Gastroesophageal sphincter (tissue), 4 donors: ENCODE measurements at regions not wholly inside any gene's neighbourhood (a gene's known extent, or its start where the extent isn't known, plus 50 kb on each side); places are given as distances from the start of the nearest gene placed in this dataset.

Experiments used
- ATAC-seq: fragments of 150-250 bp; one replicate; pipeline ENCODE4 v1.9.1; 2016; ENCODE audit warnings: mild to moderate bottlenecking, moderate library complexity
- H3K27ac ChIP-seq, 4 donors: fragments of 200-600 bp; sonication (generic) in 3 of 4; 1 replicate in 3 of 4; 2 replicates in 1 of 4; pipeline ENCODE4 v1.5.1; 2016 to 2019
- H3K27me3 ChIP-seq: fragments of 200-600 bp; sonication (generic); one replicate; pipeline ENCODE4 v1.5.1; 2019
- H3K36me3 ChIP-seq, 2 donors: fragments of 200-600 bp; sonication (generic); one replicate each; pipeline ENCODE4 v1.5.1; 2019; ENCODE audit warnings: control low read depth in 1 of 2
- H3K4me1 ChIP-seq, 3 donors: fragments of 200-600 bp; sonication (generic); 1 replicate in 2 of 3; 2 replicates in 1 of 3; pipeline ENCODE4 v1.5.1; 2016 to 2019; ENCODE audit warnings: control low read depth in 2 of 3
- H3K4me3 ChIP-seq, 2 donors: fragments of 200-600 bp; sonication (generic); one replicate each; pipeline ENCODE4 v1.5.1; 2019; ENCODE audit warnings: mild to moderate bottlenecking in 1 of 2, moderate library complexity in 1 of 2
- H3K9me3 ChIP-seq, 3 donors: fragments of 200-600 bp; sonication (generic); one replicate each; pipeline ENCODE4 v1.5.1; 2017 to 2019; ENCODE audit warnings: control low read depth in 2 of 3
- EP300 ChIP-seq: sonication (generic); formaldehyde crosslinking; IDR thresholded peaks from one replicate; pipeline ENCODE4 v1.6.1; 2017; ENCODE audit warnings: antibody characterized with exemption, mild to moderate bottlenecking
- POLR2A ChIP-seq, 2 donors: fragments of 450-650 bp; IDR thresholded peaks; one replicate each; pipeline ENCODE4 v1.6.1; 2017; ENCODE audit warnings: antibody characterized with exemption in 2 of 2, mild to moderate bottlenecking in 2 of 2, moderate library complexity in 1 of 2
- POLR2AphosphoS5 ChIP-seq: sonication (generic); formaldehyde crosslinking; IDR thresholded peaks from one replicate; pipeline ENCODE4 v1.6.1; 2017; ENCODE audit warnings: antibody characterized with exemption
- WGBS, 2 donors: methylation state at CpG; one replicate each; pipeline ENCODE4 v1.1.5; 2018; ENCODE audit warnings: low coverage in 1 of 2; 5-methylcytosine and 5-hydroxymethylcytosine counted together
- TF ChIP-seq, protein P1 (sequence below), 4 experiments: fragments of 200-600 bp in 2 of 4; fragments of 450-650 bp in 2 of 4; sonication (generic) in 1 of 4; IDR thresholded peaks; one replicate each; pipeline ENCODE4 v1.5.1; 2017 to 2019; ENCODE audit warnings: antibody characterized with exemption in 4 of 4, mild to moderate bottlenecking in 2 of 4, moderate library complexity in 2 of 4

DNA sequence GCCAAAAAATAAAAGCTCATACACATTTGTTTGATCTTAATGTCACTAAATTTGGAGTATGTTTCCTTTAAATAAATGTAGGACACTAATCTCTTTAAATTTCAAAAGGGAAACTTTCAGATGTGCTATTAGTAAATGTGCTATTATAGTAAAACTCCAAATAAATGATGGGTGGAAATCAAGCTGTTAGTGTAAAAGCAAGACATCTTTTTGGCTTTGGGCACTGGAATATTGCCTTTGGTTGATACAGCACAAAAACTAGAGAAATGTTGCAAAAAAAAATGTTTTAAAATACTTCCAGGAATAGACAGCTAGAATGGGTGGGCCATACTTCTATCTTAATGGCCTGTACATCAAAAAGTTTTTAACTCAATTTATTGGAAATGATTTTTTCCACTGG, 151.6 kb downstream of the FBXO8 start:
- H3K27me3 ChIP-seq, result no peaks in the 10 kb centered on the region
- ATAC-seq, result no peak
- H3K4me3 ChIP-seq, result no peak overlapping the region

DNA sequence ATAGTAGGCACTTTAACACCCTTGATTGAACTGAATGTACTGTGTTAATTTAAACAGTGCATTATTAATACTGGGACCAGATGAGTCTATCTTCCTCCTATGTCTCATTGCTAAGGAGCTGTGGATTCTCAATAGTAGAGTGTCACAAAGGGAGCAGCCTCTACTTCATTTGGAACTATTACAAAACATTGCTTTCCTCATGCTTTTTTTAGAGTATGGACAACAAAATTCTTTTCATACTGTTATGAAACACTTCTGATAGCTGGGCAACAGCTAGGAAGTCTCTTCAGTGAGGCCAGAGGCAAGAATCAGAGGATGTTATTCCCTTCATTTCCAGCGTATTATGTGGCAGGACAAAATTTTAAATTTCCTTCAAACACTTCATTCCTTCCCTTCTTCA, 160.8 kb downstream of the FBXO8 start:
- Histone ChIP-seq H3K4me3 (no peak overlapping the region), H3K4me1 (peaks cover 0 to 39% (median 14%) of the 10 kb centered on the region in 3 donors), H3K27ac (peak overlapping the region; percentile 75 to 83 (median 76)), H3K27me3 (no peaks in the 10 kb centered on the region), H3K36me3 (no peaks in the 10 kb centered on the region), H3K9me3 (no peaks in the 10 kb centered on the region)
- TF ChIP-seq EP300 (no peak), POLR2AphosphoS5 (peak; percentile 33), POLR2A (IDR thresholded peaks at IDR 0.05) (no peak)
- TF ChIP-seq, protein P1, sequence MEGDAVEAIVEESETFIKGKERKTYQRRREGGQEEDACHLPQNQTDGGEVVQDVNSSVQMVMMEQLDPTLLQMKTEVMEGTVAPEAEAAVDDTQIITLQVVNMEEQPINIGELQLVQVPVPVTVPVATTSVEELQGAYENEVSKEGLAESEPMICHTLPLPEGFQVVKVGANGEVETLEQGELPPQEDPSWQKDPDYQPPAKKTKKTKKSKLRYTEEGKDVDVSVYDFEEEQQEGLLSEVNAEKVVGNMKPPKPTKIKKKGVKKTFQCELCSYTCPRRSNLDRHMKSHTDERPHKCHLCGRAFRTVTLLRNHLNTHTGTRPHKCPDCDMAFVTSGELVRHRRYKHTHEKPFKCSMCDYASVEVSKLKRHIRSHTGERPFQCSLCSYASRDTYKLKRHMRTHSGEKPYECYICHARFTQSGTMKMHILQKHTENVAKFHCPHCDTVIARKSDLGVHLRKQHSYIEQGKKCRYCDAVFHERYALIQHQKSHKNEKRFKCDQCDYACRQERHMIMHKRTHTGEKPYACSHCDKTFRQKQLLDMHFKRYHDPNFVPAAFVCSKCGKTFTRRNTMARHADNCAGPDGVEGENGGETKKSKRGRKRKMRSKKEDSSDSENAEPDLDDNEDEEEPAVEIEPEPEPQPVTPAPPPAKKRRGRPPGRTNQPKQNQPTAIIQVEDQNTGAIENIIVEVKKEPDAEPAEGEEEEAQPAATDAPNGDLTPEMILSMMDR (IDR thresholded peaks at IDR 0.05), result no peak
- ATAC-seq, result peak; percentile 77
- WGBS, 2 donors, result 33 to 44% methylated on average over 1 of the region's 1 CpG

More for the DNA sequence above, 151.6 kb downstream of the FBXO8 start:
- no peaks in the 10 kb centered on the region for H3K36me3 ChIP-seq
- no peak for TF ChIP-seq EP300
- no peak for TF ChIP-seq POLR2A (IDR thresholded peaks at IDR 0.05)
- TF ChIP-seq, protein P1 (IDR thresholded peaks at IDR 0.05), result no peak
- no peak for TF ChIP-seq POLR2AphosphoS5
- no peak overlapping the region for H3K27ac ChIP-seq
- H3K4me1 ChIP-seq, result peaks cover 0 to 27% (median 6%) of the 10 kb centered on the region in 3 donors
- no peaks in the 10 kb centered on the region for H3K9me3 ChIP-seq

DNA sequence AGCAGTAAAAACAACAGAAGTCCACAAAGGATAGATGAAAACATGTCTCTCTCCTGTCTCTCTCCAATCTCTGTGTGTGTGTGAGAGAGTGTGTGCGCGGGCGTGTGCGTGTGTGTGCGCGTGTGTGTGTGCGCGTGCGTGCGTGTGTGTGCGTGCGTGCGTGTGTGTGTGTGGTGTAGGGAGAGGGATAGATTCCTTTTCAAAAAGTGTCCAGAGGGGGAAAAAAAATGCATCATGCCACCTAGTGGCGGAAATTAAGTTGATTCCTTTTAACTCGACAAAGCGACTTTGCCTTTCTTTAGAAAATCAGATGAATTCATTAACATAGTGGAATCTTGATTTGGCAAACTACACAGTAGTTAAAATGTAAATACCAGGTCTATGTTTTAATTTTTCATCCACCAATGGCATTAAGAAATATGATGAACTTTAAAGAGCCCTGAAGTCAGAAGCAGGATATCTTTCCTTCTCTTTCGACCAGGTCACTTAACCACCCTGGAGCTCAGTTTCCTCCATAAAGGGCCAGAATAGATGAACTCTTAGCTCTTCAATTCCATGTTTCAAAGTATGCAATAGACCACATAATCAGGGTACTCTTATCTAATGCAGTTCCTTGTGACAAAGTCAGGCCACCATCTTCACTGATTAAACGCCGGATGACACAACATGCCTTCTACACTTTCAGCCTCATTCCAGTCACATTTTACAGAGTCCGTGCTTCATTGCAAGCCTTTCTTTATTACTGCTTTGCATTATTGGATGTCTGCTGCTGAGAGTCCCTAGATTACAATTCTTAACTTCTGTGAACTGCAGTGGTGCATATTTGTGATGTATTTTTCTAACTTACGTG, 162.8 kb downstream of the FBXO8 start:
- WGBS, 2 donors, result 12 to 16% methylated on average over 19 of the region's 21 CpGs
- H3K27ac ChIP-seq, result peak overlapping the region; percentile 65 to 77 (median 71)
- peak; percentile 62 for ATAC-seq
- TF ChIP-seq, protein P1 (IDR thresholded peaks at IDR 0.05), result peak; percentile 70 to 80 (median 76)
- no peak for TF ChIP-seq EP300
- TF ChIP-seq POLR2AphosphoS5, result peak; percentile 21
- no peaks in the 10 kb centered on the region for H3K9me3 ChIP-seq
- no peaks in the 10 kb centered on the region for H3K27me3 ChIP-seq
- H3K4me3 ChIP-seq, result peak overlapping the region; percentile 46 to 75
- H3K4me1 ChIP-seq, result peaks cover 0 to 51% (median 14%) of the 10 kb centered on the region in 3 donors
- H3K36me3 ChIP-seq, result no peaks in the 10 kb centered on the region

DNA sequence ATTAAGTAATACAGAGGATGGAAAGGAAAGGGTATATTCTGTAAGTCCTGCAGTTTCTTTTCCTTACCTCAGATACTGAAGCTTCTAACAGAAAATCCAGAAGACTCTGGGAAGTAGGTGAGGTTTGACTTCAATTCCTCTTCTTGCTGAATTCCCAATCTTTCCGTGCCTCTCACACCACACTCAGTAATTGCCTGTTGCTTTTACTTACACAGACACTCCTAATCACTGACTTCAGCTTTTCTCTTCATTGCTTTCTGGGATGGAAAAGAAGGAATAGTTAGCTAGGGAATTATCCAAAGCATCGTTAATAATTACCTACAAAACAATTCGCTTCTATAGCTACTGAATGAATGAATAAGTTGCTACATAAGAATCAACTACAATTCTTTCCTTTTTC, 163.6 kb downstream of the FBXO8 start:
- Histone ChIP-seq H3K9me3 (no peaks in the 10 kb centered on the region), H3K4me1 (peaks cover 0 to 53% (median 14%) of the 10 kb centered on the region in 3 donors), H3K27ac (peak overlapping the region; percentile 65 to 77 (median 71)), H3K36me3 (no peaks in the 10 kb centered on the region), H3K4me3 (peak overlapping the region; percentile 46 to 75), H3K27me3 (no peaks in the 10 kb centered on the region)
- no peak for ATAC-seq
- no peak for TF ChIP-seq EP300
- TF ChIP-seq, protein P1 (IDR thresholded peaks at IDR 0.05), result no peak
- WGBS, 2 donors, result 16 to 21% methylated on average over 3 of the region's 3 CpGs

DNA sequence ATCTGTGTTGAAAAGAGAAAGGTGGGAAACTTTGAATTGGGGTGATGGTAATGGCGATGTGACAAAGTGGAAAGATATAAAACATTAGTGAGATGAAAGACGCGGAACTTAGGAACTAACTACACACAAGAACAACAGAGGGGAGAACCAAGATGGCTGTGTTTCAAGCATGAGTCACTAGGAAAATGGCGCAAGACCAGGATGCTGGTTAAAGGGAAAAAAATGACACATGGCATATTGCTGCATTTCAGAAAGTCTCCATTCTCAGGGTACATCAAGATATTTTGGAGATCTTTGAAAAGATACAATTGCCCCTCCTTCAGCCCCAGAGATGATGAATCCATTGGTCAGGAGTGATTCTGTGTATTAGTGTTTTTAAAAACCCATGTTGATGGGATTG, 164.4 kb downstream of the FBXO8 start:
- H3K4me3 ChIP-seq, result no peak overlapping the region
- H3K27ac ChIP-seq, result peak overlapping the region in 2 of 4 donors; percentile 75 to 77
- no peaks in the 10 kb centered on the region for H3K36me3 ChIP-seq
- no peaks in the 10 kb centered on the region for H3K9me3 ChIP-seq
- no peaks in the 10 kb centered on the region for H3K27me3 ChIP-seq
- TF ChIP-seq EP300 (no peak), POLR2AphosphoS5 (peak; percentile 42), POLR2A (IDR thresholded peaks at IDR 0.05) (no peak)
- TF ChIP-seq, protein P1 (IDR thresholded peaks at IDR 0.05), result no peak
- WGBS, 2 donors, result 81 to 96% methylated on average over 2 to 4 of the region's 4 CpGs
- no peak for ATAC-seq
- H3K4me1 ChIP-seq, result peaks cover 0 to 53% (median 14%) of the 10 kb centered on the region in 3 donors
